ENCODE measurements at regions not wholly inside any gene's neighbourhood (a gene's known extent, or its start where the extent isn't known, plus 50 kb on each side); places are given as distances from the start of the nearest gene placed in this dataset.
"Not testable (repeated sequence)": the region's sequence is repeated elsewhere in the genome, so short reads cannot be mapped to it uniquely, and the experiment has no call there.

- no peaks in the 10 kb centered on the region for H3K27me3 ChIP-seq (ENCODE audit: control insufficient read depth, insufficient read depth, low read length)
- no peak for DNase-seq
- peaks cover 0 to 23% (median 3%) of the 10 kb centered on the region in 7 donors for H3K9me3 Mint-ChIP-seq
- no peak for ATAC-seq (ENCODE audit: low read depth in 2 of 2)
- no peaks in the 10 kb centered on the region for H3K36me3 ChIP-seq (ENCODE audit: control insufficient read depth, insufficient read depth, low read length)
- no peak overlapping the region for H3K4me3 Mint-ChIP-seq
- H3K27ac Mint-ChIP-seq, result no peak overlapping the region
- H3K36me3 Mint-ChIP-seq, result no peaks in the 10 kb centered on the region
- H3K4me1 Mint-ChIP-seq, result peaks cover 0 to 12% (median 5%) of the 10 kb centered on the region in 4 donors
- no peak overlapping the region for H3K4me3 ChIP-seq (ENCODE audit: low read depth, low read length)
- peaks cover 0 to 14% of the 10 kb centered on the region in 2 experiments for H3K9me3 ChIP-seq (ENCODE audit: control insufficient read depth in 2 of 2, low read length in 2 of 2)
- no peak overlapping the region for H3K27ac ChIP-seq (ENCODE audit: insufficient read depth, low read length, poor library complexity, severe bottlenecking)
- no peaks in the 10 kb centered on the region for H3K27me3 Mint-ChIP-seq
- peaks cover 6% of the 10 kb centered on the region for H3K4me1 ChIP-seq (ENCODE audit: control insufficient read depth, insufficient read depth, low read length, poor library complexity, severe bottlenecking)
These were observed 92.6 kb downstream of the KIF26A start for GRCh38 chr14:104230946-104231345.

GRCh38 chr14:104232070-104232484 lies 93.7 kb downstream of the KIF26A start:
- Histone ChIP-seq H3K4me1 (ENCODE audit: control insufficient read depth, insufficient read depth, low read length, poor library complexity, severe bottlenecking) (peaks cover 4% of the 10 kb centered on the region), H3K4me3 (ENCODE audit: low read depth, low read length) (no peak overlapping the region), H3K36me3 (ENCODE audit: control insufficient read depth, insufficient read depth, low read length) (no peaks in the 10 kb centered on the region), H3K27ac (ENCODE audit: insufficient read depth, low read length, poor library complexity, severe bottlenecking) (no peak overlapping the region), H3K9me3 (ENCODE audit: control insufficient read depth in 2 of 2, low read length in 2 of 2) (peaks cover 0 to 14% of the 10 kb centered on the region in 2 experiments), H3K27me3 (ENCODE audit: control insufficient read depth, insufficient read depth, low read length) (no peaks in the 10 kb centered on the region)
- ATAC-seq (ENCODE audit: low read depth in 2 of 2), result no peak
- no peaks in the 10 kb centered on the region for H3K36me3 Mint-ChIP-seq
- peaks cover 1 to 29% (median 8%) of the 10 kb centered on the region in 7 donors for H3K9me3 Mint-ChIP-seq
- no peak overlapping the region for H3K27ac Mint-ChIP-seq
- no peaks in the 10 kb centered on the region for H3K27me3 Mint-ChIP-seq
- H3K4me3 Mint-ChIP-seq, result no peak overlapping the region
- peaks cover 0 to 6% (median 5%) of the 10 kb centered on the region in 4 donors for H3K4me1 Mint-ChIP-seq
- no peak for DNase-seq

- H3K4me1 Mint-ChIP-seq; H3K27ac ChIP-seq (ENCODE audit: insufficient read depth, low read length, poor library complexity, severe bottlenecking); H3K27me3 ChIP-seq (ENCODE audit: control insufficient read depth, insufficient read depth, low read length); H3K27me3 Mint-ChIP-seq; H3K36me3 Mint-ChIP-seq; H3K4me3 Mint-ChIP-seq; H3K4me3 ChIP-seq (ENCODE audit: low read depth, low read length); H3K36me3 ChIP-seq (ENCODE audit: control insufficient read depth, insufficient read depth, low read length); DNase-seq; ATAC-seq (ENCODE audit: low read depth in 2 of 2); H3K4me1 ChIP-seq (ENCODE audit: control insufficient read depth, insufficient read depth, low read length, poor library complexity, severe bottlenecking): not testable (repeated sequence)
- peak overlapping the region in 1 of 3 donors; percentile 21 for H3K27ac Mint-ChIP-seq
- H3K9me3 ChIP-seq (ENCODE audit: control insufficient read depth in 2 of 2, low read length in 2 of 2), result peaks cover 0 to 14% of the 10 kb centered on the region in 2 experiments
- peaks cover 3 to 29% (median 9%) of the 10 kb centered on the region in 7 donors for H3K9me3 Mint-ChIP-seq
These were observed 95.8 kb downstream of the KIF26A start for GRCh38 chr14:104234007-104234786.

GRCh38 chr14:104235686-104236085 lies 97.3 kb downstream of the KIF26A start:
- H3K36me3 Mint-ChIP-seq, result no peaks in the 10 kb centered on the region
- Histone ChIP-seq H3K4me1 (ENCODE audit: control insufficient read depth, insufficient read depth, low read length, poor library complexity, severe bottlenecking) (no peaks in the 10 kb centered on the region), H3K9me3 (ENCODE audit: control insufficient read depth in 2 of 2, low read length in 2 of 2) (peaks cover 0 to 14% of the 10 kb centered on the region in 2 experiments), H3K27ac (ENCODE audit: insufficient read depth, low read length, poor library complexity, severe bottlenecking) (no peak overlapping the region), H3K4me3 (ENCODE audit: low read depth, low read length) (no peak overlapping the region), H3K27me3 (ENCODE audit: control insufficient read depth, insufficient read depth, low read length) (no peaks in the 10 kb centered on the region), H3K36me3 (ENCODE audit: control insufficient read depth, insufficient read depth, low read length) (no peaks in the 10 kb centered on the region)
- no peak overlapping the region for H3K4me3 Mint-ChIP-seq
- peaks cover 3 to 29% (median 9%) of the 10 kb centered on the region in 7 donors for H3K9me3 Mint-ChIP-seq
- no peak overlapping the region for H3K27ac Mint-ChIP-seq
- DNase-seq (no peak), ATAC-seq (ENCODE audit: low read depth in 2 of 2) (no peak)
- H3K4me1 Mint-ChIP-seq, result peaks cover 0 to 4% (median 0%) of the 10 kb centered on the region in 4 donors
- no peaks in the 10 kb centered on the region for H3K27me3 Mint-ChIP-seq

GRCh38 chr14:104237651-104238423 lies 99.5 kb downstream of the KIF26A start:
- peaks cover 0 to 14% of the 10 kb centered on the region in 2 experiments for H3K9me3 ChIP-seq (ENCODE audit: control insufficient read depth in 2 of 2, low read length in 2 of 2)

GRCh38 chr14:104238424-104239184 lies 100.2 kb downstream of the KIF26A start:
- H3K27ac ChIP-seq (ENCODE audit: insufficient read depth, low read length, poor library complexity, severe bottlenecking), result no peak overlapping the region
- DNase-seq, result no peak
- H3K27ac Mint-ChIP-seq, result no peak overlapping the region
- no peak overlapping the region for H3K4me3 Mint-ChIP-seq
- no peak for ATAC-seq (ENCODE audit: low read depth in 2 of 2)
- peaks cover 4 to 25% (median 9%) of the 10 kb centered on the region in 7 donors for H3K9me3 Mint-ChIP-seq
- H3K4me3 ChIP-seq (ENCODE audit: low read depth, low read length), result no peak overlapping the region
- peaks cover 0 to 10% of the 10 kb centered on the region in 2 experiments for H3K9me3 ChIP-seq (ENCODE audit: control insufficient read depth in 2 of 2, low read length in 2 of 2)
- no peaks in the 10 kb centered on the region for H3K27me3 Mint-ChIP-seq
- H3K36me3 Mint-ChIP-seq, result no peaks in the 10 kb centered on the region
- peaks cover 0 to 3% (median 0%) of the 10 kb centered on the region in 4 donors for H3K4me1 Mint-ChIP-seq
- no peaks in the 10 kb centered on the region for H3K36me3 ChIP-seq (ENCODE audit: control insufficient read depth, insufficient read depth, low read length)
- no peaks in the 10 kb centered on the region for H3K4me1 ChIP-seq (ENCODE audit: control insufficient read depth, insufficient read depth, low read length, poor library complexity, severe bottlenecking)
- no peaks in the 10 kb centered on the region for H3K27me3 ChIP-seq (ENCODE audit: control insufficient read depth, insufficient read depth, low read length)

More at GRCh38 chr14:104237651-104238423, 99.5 kb downstream of the KIF26A start:
- Mint-ChIP-seq H3K4me1 (peaks cover 0 to 4% (median 0%) of the 10 kb centered on the region in 4 donors), H3K27me3 (no peaks in the 10 kb centered on the region), H3K9me3 (peaks cover 4 to 29% (median 9%) of the 10 kb centered on the region in 7 donors), H3K4me3 (no peak overlapping the region), H3K27ac (peak overlapping the region in 1 of 3 donors; percentile 48), H3K36me3 (no peaks in the 10 kb centered on the region)
- Histone ChIP-seq H3K4me3 (ENCODE audit: low read depth, low read length) (no peak overlapping the region), H3K4me1 (ENCODE audit: control insufficient read depth, insufficient read depth, low read length, poor library complexity, severe bottlenecking) (no peaks in the 10 kb centered on the region), H3K27ac (ENCODE audit: insufficient read depth, low read length, poor library complexity, severe bottlenecking) (no peak overlapping the region), H3K36me3 (ENCODE audit: control insufficient read depth, insufficient read depth, low read length) (no peaks in the 10 kb centered on the region), H3K27me3 (ENCODE audit: control insufficient read depth, insufficient read depth, low read length) (no peaks in the 10 kb centered on the region)
- ATAC-seq (ENCODE audit: low read depth in 2 of 2) (no peak), DNase-seq (no peak)

- DNase-seq, result no peak
- H3K27me3 Mint-ChIP-seq, result no peaks in the 10 kb centered on the region
These were observed 100.9 kb downstream of the KIF26A start for GRCh38 chr14:104239185-104239775.

More at GRCh38 chr14:104239185-104239775, 100.9 kb downstream of the KIF26A start:
- H3K27ac Mint-ChIP-seq, result no peak overlapping the region
- Histone ChIP-seq H3K4me3 (ENCODE audit: low read depth, low read length) (no peak overlapping the region), H3K9me3 (ENCODE audit: control insufficient read depth in 2 of 2, low read length in 2 of 2) (peaks cover 0 to 5% of the 10 kb centered on the region in 2 experiments), H3K27ac (ENCODE audit: insufficient read depth, low read length, poor library complexity, severe bottlenecking) (no peak overlapping the region), H3K27me3 (ENCODE audit: control insufficient read depth, insufficient read depth, low read length) (no peaks in the 10 kb centered on the region), H3K4me1 (ENCODE audit: control insufficient read depth, insufficient read depth, low read length, poor library complexity, severe bottlenecking) (no peaks in the 10 kb centered on the region), H3K36me3 (ENCODE audit: control insufficient read depth, insufficient read depth, low read length) (no peaks in the 10 kb centered on the region)
- no peaks in the 10 kb centered on the region for H3K4me1 Mint-ChIP-seq
- no peaks in the 10 kb centered on the region for H3K36me3 Mint-ChIP-seq
- H3K9me3 Mint-ChIP-seq, result peaks cover 4 to 19% (median 9%) of the 10 kb centered on the region in 7 donors
- no peak for ATAC-seq (ENCODE audit: low read depth in 2 of 2)
- H3K4me3 Mint-ChIP-seq, result no peak overlapping the region
